Neural progenitor cell (in vitro differentiated cells): ENCODE measurements at regions not wholly inside any gene's neighbourhood (a gene's known extent, or its start where the extent isn't known, plus 50 kb on each side); places are given as distances from the start of the nearest gene placed in this dataset.

Experiments
- DNase-seq: peaks from one replicate; pipeline ENCODE4 v3.0.0-alpha.2; 2016; ENCODE audit warnings: low spot score
- H2AFZ ChIP-seq: fragments of 200-600 bp; sonication (generic); replicated peaks from 2 replicates; pipeline ENCODE4 v1.6.1; 2016; ENCODE audit warnings: antibody characterized with exemption
- H3F3A ChIP-seq: fragments of 200-600 bp; sonication (generic); 2 replicates; pipeline ENCODE4 v1.6.1; 2016; ENCODE audit warnings: antibody characterized with exemption, low read depth
- H3K27ac ChIP-seq: fragments of 200-600 bp; sonication (generic); 2 replicates; pipeline ENCODE4 v1.5.1; 2016; ENCODE audit warnings: mild to moderate bottlenecking
- H3K27me3 ChIP-seq: fragments of 200-600 bp; sonication (generic); 2 replicates; pipeline ENCODE4 v1.6.1; 2016; ENCODE audit warnings: mild to moderate bottlenecking, moderate library complexity
- H3K36me3 ChIP-seq: fragments of 200-600 bp; sonication (generic); 2 replicates; pipeline ENCODE4 v1.5.1; 2016
- H3K4me1 ChIP-seq: fragments of 200-600 bp; sonication (generic); 2 replicates; pipeline ENCODE4 v1.6.1; 2016; ENCODE audit warnings: mixed run types
- H3K4me2 ChIP-seq: fragments of 200-600 bp; sonication (generic); 2 replicates; pipeline ENCODE4 v1.6.1; 2016
- H3K4me3 ChIP-seq: fragments of 200-600 bp; sonication (generic); 2 replicates; pipeline ENCODE4 v1.5.1; 2016
- H3K79me2 ChIP-seq: fragments of 200-600 bp; sonication (generic); 2 replicates; pipeline ENCODE4 v1.6.1; 2016; ENCODE audit warnings: low read depth
- H3K9ac ChIP-seq: fragments of 200-600 bp; sonication (generic); 2 replicates; pipeline ENCODE4 v1.6.1; 2016
- H3K9me3 ChIP-seq: fragments of 200-600 bp; sonication (generic); 2 replicates; pipeline ENCODE4 v1.5.1; 2016; ENCODE audit warnings: low read depth
- H4K20me1 ChIP-seq: fragments of 200-600 bp; sonication (generic); 2 replicates; pipeline ENCODE4 v1.6.1; 2016; ENCODE audit warnings: low read depth
- H3K27ac Mint-ChIP-seq: 3 replicates; pipeline ENCODE4 v1.8.0; 2021; ENCODE audit warnings: mixed read lengths
- H3K27me3 Mint-ChIP-seq: 2 replicates; pipeline ENCODE4 v1.8.0; 2022; ENCODE audit warnings: low read depth, mild to moderate bottlenecking, inconsistent platforms, moderate library complexity, mixed read lengths; ENCODE audit not compliant: insufficient read depth
- H3K36me3 Mint-ChIP-seq: 3 replicates; pipeline ENCODE4 v1.8.0; 2021; ENCODE audit warnings: mixed read lengths
- H3K4me1 Mint-ChIP-seq: 3 replicates; pipeline ENCODE4 v1.8.0; 2021; ENCODE audit warnings: mixed read lengths
- H3K4me3 Mint-ChIP-seq: 3 replicates; pipeline ENCODE4 v1.8.0; 2021; ENCODE audit warnings: mild to moderate bottlenecking, moderate library complexity, mixed read lengths
- H3K9me3 Mint-ChIP-seq: 3 replicates; pipeline ENCODE4 v1.8.0; 2020; ENCODE audit warnings: mixed read lengths
- CTCF ChIP-seq: fragments of 200-600 bp; sonication (generic); IDR thresholded peaks from 2 replicates; pipeline ENCODE4 v1.5.1; 2017; ENCODE audit warnings: antibody characterized with exemption, mild to moderate bottlenecking
- EZH2 ChIP-seq: fragments of 200-600 bp; sonication (generic); IDR thresholded peaks from 2 replicates; pipeline ENCODE4 v1.6.1; 2017; ENCODE audit warnings: antibody characterized with exemption, mild to moderate bottlenecking, moderate library complexity
- EZH2phosphoT487 ChIP-seq: fragments of 200-600 bp; sonication (generic); IDR thresholded peaks from 2 replicates; pipeline ENCODE4 v1.6.1; 2017; ENCODE audit warnings: antibody characterized with exemption

GRCh38 chr11:11750017-11750878 lies 91.5 kb upstream of the USP47 start:
- no peak for TF ChIP-seq EZH2
- TF ChIP-seq CTCF: no peak
- TF ChIP-seq EZH2phosphoT487: no peak

GRCh38 chr11:11748706-11749365 lies 92.9 kb upstream of the USP47 start:
- no peaks in the 10 kb centered on the region for H3K36me3 Mint-ChIP-seq
- Histone ChIP-seq H4K20me1 (no peaks in the 10 kb centered on the region), H3K79me2 (no peaks in the 10 kb centered on the region), H3K9ac (no peak overlapping the region), H3K4me1 (peaks cover 6% of the 10 kb centered on the region), H3K9me3 (no peaks in the 10 kb centered on the region), H2AFZ (no peak overlapping the region), H3K4me2 (no peak overlapping the region), H3K36me3 (no peaks in the 10 kb centered on the region), H3K27me3 (no peaks in the 10 kb centered on the region), H3F3A (no peaks in the 10 kb centered on the region), H3K27ac (no peak overlapping the region), H3K4me3 (no peak overlapping the region)
- no peaks in the 10 kb centered on the region for H3K9me3 Mint-ChIP-seq
- no peak for DNase-seq
- TF ChIP-seq CTCF (no peak), EZH2phosphoT487 (no peak), EZH2 (no peak)
- H3K4me3 Mint-ChIP-seq: no peak overlapping the region
- H3K27ac Mint-ChIP-seq: no peak overlapping the region
- H3K27me3 Mint-ChIP-seq: no peaks in the 10 kb centered on the region
- no peaks in the 10 kb centered on the region for H3K4me1 Mint-ChIP-seq

More at GRCh38 chr11:11750017-11750878, 91.5 kb upstream of the USP47 start:
- no peaks in the 10 kb centered on the region for H4K20me1 ChIP-seq
- peaks cover 6% of the 10 kb centered on the region for H3K4me1 ChIP-seq
- H3K9me3 Mint-ChIP-seq: no peaks in the 10 kb centered on the region
- no peak overlapping the region for H3K9ac ChIP-seq
- no peaks in the 10 kb centered on the region for H3F3A ChIP-seq
- no peak overlapping the region for H3K27ac ChIP-seq
- no peak overlapping the region for H2AFZ ChIP-seq
- H3K27me3 ChIP-seq: no peaks in the 10 kb centered on the region
- H3K4me3 Mint-ChIP-seq: no peak overlapping the region
- DNase-seq: no peak
- no peaks in the 10 kb centered on the region for H3K9me3 ChIP-seq
- no peak overlapping the region for H3K4me3 ChIP-seq
- H3K27ac Mint-ChIP-seq: no peak overlapping the region
- peaks cover 2% of the 10 kb centered on the region for H3K27me3 Mint-ChIP-seq
- H3K4me2 ChIP-seq: no peak overlapping the region
- H3K4me1 Mint-ChIP-seq: no peaks in the 10 kb centered on the region
- no peaks in the 10 kb centered on the region for H3K79me2 ChIP-seq
- H3K36me3 Mint-ChIP-seq: no peaks in the 10 kb centered on the region
- no peaks in the 10 kb centered on the region for H3K36me3 ChIP-seq

GRCh38 chr11:11747570-11747969 lies 94.2 kb upstream of the USP47 start:
- peaks cover 7% of the 10 kb centered on the region for H3K4me1 Mint-ChIP-seq
- no peaks in the 10 kb centered on the region for H3K79me2 ChIP-seq
- H3K4me1 ChIP-seq: peaks cover under 1% of the 10 kb centered on the region
- no peaks in the 10 kb centered on the region for H3K9me3 Mint-ChIP-seq
- H3K9ac ChIP-seq: no peak overlapping the region
- no peak overlapping the region for H3K4me2 ChIP-seq
- no peaks in the 10 kb centered on the region for H3K36me3 ChIP-seq
- H3K4me3 Mint-ChIP-seq: no peak overlapping the region
- H3K27me3 Mint-ChIP-seq: no peaks in the 10 kb centered on the region
- DNase-seq: no peak
- no peak overlapping the region for H3K27ac Mint-ChIP-seq
- TF ChIP-seq CTCF (no peak), EZH2 (no peak), EZH2phosphoT487 (no peak)
- no peaks in the 10 kb centered on the region for H3K27me3 ChIP-seq
- H3K9me3 ChIP-seq: no peaks in the 10 kb centered on the region
- no peaks in the 10 kb centered on the region for H3F3A ChIP-seq
- no peaks in the 10 kb centered on the region for H4K20me1 ChIP-seq
- no peaks in the 10 kb centered on the region for H3K36me3 Mint-ChIP-seq
- H3K4me3 ChIP-seq: no peak overlapping the region
- no peak overlapping the region for H3K27ac ChIP-seq
- no peak overlapping the region for H2AFZ ChIP-seq
